Activated T-helper 2 cell treated with anti-CD3 and anti-CD28 coated beads, Interferon-gamma antibody, Interleukin-2, Interleukin-4, amounts not matched to agents 10 μg/mL and 5 μg/mL and 100 μg/mL, durations not matched to agents 14 hours and 24 hours and 36 hours (primary cell): ENCODE measurements at regions not wholly inside any gene's neighbourhood (a gene's known extent, or its start where the extent isn't known, plus 50 kb on each side); places are given as distances from the start of the nearest gene placed in this dataset.

Experiments
- DNase-seq: peaks from one replicate; pipeline ENCODE4 v3.0.0; 2021; ENCODE audit warnings: low spot score
- H3K27ac Mint-ChIP-seq: one replicate; pipeline ENCODE4 v1.8.0; 2021; ENCODE audit warnings: mixed read lengths
- H3K27me3 Mint-ChIP-seq: one replicate; pipeline ENCODE4 v1.8.0; 2021; ENCODE audit warnings: low read depth, mixed read lengths
- H3K36me3 Mint-ChIP-seq: one replicate; pipeline ENCODE4 v1.8.0; 2021; ENCODE audit warnings: low read depth, mixed read lengths
- H3K4me1 Mint-ChIP-seq: one replicate; pipeline ENCODE4 v1.8.0; 2021; ENCODE audit warnings: low read depth, mixed read lengths
- H3K4me3 Mint-ChIP-seq: one replicate; pipeline ENCODE4 v1.8.0; 2021; ENCODE audit warnings: low read depth, mild to moderate bottlenecking, moderate library complexity, mixed read lengths
- H3K9me3 Mint-ChIP-seq: one replicate; pipeline ENCODE4 v1.8.0; 2021; ENCODE audit warnings: mixed read lengths
- intact Hi-C: fragments of 100-400 bp; cut with micrococcal nuclease; formaldehyde crosslinking; loops from one replicate; pipeline ENCODE4 v1.15.1; 2023

- Mint-ChIP-seq H3K9me3 (no peaks in the 10 kb centered on the region), H3K4me1 (no peaks in the 10 kb centered on the region), H3K4me3 (no peak overlapping the region), H3K36me3 (no peaks in the 10 kb centered on the region), H3K27ac (no peak overlapping the region), H3K27me3 (peaks cover 2% of the 10 kb centered on the region)
- intact Hi-C loops = no loop called here
- DNase-seq = no peak
These were observed 225.2 kb downstream of the GAS1 start for GRCh38 chr9:86721843-86722705.

GRCh38 chr9:86721226-86721781 is 226.0 kb downstream of the GAS1 start:
- Mint-ChIP-seq H3K27me3 (peaks cover 2% of the 10 kb centered on the region), H3K4me3 (no peak overlapping the region), H3K27ac (no peak overlapping the region), H3K36me3 (no peaks in the 10 kb centered on the region), H3K4me1 (no peaks in the 10 kb centered on the region), H3K9me3 (no peaks in the 10 kb centered on the region)
- no peak for DNase-seq
- intact Hi-C loops = no loop called here

DNA sequence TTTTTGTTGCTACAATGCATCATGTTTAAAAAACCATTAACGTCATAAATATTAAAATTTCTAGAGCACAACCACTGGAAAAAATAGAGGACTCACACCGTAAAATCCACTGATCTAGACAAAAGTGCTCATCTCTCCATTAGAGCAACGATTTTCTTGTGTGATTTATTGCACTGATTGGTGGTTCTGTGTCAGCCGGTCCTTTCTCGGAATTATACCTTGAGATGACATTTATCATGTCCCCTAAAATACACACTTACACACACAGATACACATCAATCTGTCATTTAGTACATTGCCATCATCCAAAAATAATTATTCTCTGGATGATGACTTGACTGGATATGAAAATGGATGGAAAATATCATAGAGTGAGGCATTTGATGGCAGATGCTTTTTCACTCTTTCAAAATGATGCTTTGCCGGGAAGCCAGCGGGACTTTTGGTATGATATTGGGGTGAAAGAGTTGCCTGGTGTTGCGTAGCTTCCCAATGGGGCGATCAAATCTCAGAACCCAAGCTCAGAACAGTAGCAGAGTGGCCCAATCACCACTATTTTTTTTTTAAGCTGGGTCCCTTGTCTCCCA is 226.6 kb downstream of the GAS1 start:
- intact Hi-C loops = no loop called here
- DNase-seq = no peak
- peaks cover 2% of the 10 kb centered on the region for H3K27me3 Mint-ChIP-seq
- no peak overlapping the region for H3K4me3 Mint-ChIP-seq
- no peak overlapping the region for H3K27ac Mint-ChIP-seq
- H3K36me3 Mint-ChIP-seq = no peaks in the 10 kb centered on the region
- H3K9me3 Mint-ChIP-seq = no peaks in the 10 kb centered on the region
- no peaks in the 10 kb centered on the region for H3K4me1 Mint-ChIP-seq

- Mint-ChIP-seq H3K4me1 (no peaks in the 10 kb centered on the region), H3K4me3 (no peak overlapping the region), H3K36me3 (no peaks in the 10 kb centered on the region), H3K9me3 (no peaks in the 10 kb centered on the region), H3K27me3 (peaks cover 2% of the 10 kb centered on the region), H3K27ac (no peak overlapping the region)
- intact Hi-C loops = no loop called here
- no peak for DNase-seq
These were observed 228.8 kb downstream of the GAS1 start for GRCh38 chr9:86718388-86719049.

DNA sequence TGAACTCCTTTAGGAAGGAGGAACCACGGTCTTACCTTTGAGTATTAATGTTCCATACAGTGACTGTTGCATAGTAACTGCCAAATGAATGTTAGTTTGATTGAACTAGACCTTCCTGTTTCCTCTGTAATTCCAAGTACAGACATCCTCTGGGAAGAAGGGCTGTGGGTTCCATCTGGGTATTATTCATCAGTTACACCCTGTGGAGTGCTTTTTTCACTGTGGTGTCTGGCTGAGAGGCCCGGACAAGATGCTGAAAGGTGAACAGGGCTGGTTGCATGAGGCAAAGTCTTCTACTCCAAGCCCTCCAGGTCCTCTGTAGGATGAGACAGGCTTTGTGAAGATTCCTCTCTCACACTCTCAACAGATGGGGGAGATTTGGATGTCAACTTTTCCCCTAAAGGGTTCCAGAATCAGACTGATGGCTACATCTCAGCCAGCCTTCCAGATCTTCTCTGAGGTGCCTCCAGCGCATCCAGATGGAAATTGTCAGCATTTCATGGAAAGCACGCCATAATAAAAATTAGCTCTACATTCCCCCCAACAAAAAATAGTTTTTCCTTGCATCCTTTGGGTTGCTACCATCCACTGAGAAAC is 230.9 kb downstream of the GAS1 start:
- H3K4me3 Mint-ChIP-seq = no peak overlapping the region
- no peaks in the 10 kb centered on the region for H3K27me3 Mint-ChIP-seq
- H3K27ac Mint-ChIP-seq = no peak overlapping the region
- intact Hi-C loops = no loop called here
- no peak for DNase-seq
- no peaks in the 10 kb centered on the region for H3K9me3 Mint-ChIP-seq
- H3K4me1 Mint-ChIP-seq = no peaks in the 10 kb centered on the region
- H3K36me3 Mint-ChIP-seq = no peaks in the 10 kb centered on the region

GRCh38 chr9:86714999-86715398 is 232.3 kb downstream of the GAS1 start:
- H3K27me3 Mint-ChIP-seq = no peaks in the 10 kb centered on the region
- no peak for DNase-seq
- intact Hi-C loops = no loop called here
- no peak overlapping the region for H3K4me3 Mint-ChIP-seq
- no peaks in the 10 kb centered on the region for H3K9me3 Mint-ChIP-seq
- H3K4me1 Mint-ChIP-seq = no peaks in the 10 kb centered on the region
- no peak overlapping the region for H3K27ac Mint-ChIP-seq
- H3K36me3 Mint-ChIP-seq = no peaks in the 10 kb centered on the region

GRCh38 chr9:86713970-86714369 is 233.3 kb downstream of the GAS1 start:
- intact Hi-C loops = no loop called here
- H3K27me3 Mint-ChIP-seq = no peaks in the 10 kb centered on the region

DNA sequence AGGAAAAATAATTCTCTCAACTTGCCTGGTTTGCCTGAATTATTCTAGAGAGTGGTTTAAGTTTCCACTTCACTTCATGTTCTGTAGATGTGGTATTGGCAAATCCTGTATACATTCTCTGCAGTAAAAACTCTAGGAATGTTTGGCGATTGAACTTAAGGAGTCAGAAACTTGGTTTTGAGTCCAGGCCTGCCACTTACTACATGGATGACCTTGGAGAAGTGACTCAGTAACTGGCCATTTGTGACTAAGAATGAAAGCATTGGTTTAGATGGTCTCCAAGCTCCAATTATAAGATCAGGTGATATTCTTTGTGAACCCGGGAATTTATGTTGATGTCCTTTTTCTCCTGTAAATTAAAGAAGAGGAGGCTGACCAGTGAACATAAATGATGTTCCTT is 233.8 kb downstream of the GAS1 start:
- Mint-ChIP-seq H3K27me3 (no peaks in the 10 kb centered on the region), H3K27ac (no peak overlapping the region), H3K9me3 (no peaks in the 10 kb centered on the region), H3K36me3 (no peaks in the 10 kb centered on the region), H3K4me1 (no peaks in the 10 kb centered on the region), H3K4me3 (no peak overlapping the region)
- intact Hi-C loops = no loop called here
- no peak for DNase-seq

More at GRCh38 chr9:86713970-86714369, 233.3 kb downstream of the GAS1 start:
- no peak for DNase-seq
- H3K27ac Mint-ChIP-seq = no peak overlapping the region
- H3K9me3 Mint-ChIP-seq = no peaks in the 10 kb centered on the region
- H3K36me3 Mint-ChIP-seq = no peaks in the 10 kb centered on the region
- H3K4me1 Mint-ChIP-seq = no peaks in the 10 kb centered on the region
- H3K4me3 Mint-ChIP-seq = no peak overlapping the region

DNA sequence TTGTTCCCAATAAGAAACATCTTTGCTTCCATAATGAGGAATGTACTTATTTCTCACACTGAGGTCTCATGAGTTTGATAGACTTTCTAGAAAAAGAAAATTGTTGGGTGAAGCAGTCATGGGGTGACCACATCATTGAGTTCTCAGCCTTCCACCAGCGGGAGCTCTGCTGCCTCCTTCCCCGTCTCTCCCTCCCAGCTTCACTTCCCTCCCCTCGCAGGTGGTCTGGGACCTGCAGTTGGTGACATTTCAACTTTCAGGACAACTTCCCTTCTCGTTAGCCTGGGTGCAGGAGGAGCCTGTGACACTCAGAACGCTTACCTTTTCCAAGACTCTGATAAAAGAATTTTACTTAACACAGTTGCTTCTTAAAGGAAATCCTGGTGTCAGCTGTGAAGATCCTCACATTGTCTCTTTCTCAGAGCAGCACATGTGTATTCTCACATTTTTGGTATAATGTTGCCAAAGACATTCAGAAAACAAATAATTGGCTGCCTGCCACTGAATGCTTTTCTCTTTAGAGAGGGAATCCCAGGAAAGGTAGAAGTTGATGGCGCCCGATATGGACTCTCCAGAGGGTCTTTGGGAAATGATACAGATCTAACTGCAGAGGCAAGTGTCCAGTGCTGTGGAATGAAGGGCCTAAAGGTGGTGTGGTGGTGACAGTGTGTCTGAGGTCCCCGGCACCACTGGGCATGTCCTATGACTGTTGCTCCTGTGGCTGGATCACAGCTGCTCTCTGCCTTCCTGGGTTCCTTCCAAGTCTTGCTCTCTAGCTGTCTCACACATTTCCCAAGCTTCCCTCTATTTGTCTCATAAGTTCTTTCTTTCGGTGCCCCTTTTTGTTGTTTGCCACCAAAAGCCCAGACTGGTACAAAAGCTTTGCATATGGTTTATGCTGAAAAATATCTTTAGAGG is 238.1 kb downstream of the GAS1 start:
- Mint-ChIP-seq H3K27me3 (peaks cover 2% of the 10 kb centered on the region), H3K4me1 (no peaks in the 10 kb centered on the region), H3K27ac (no peak overlapping the region), H3K36me3 (no peaks in the 10 kb centered on the region), H3K9me3 (no peaks in the 10 kb centered on the region), H3K4me3 (no peak overlapping the region)
- no peak for DNase-seq
- intact Hi-C loops = no loop called here

GRCh38 chr9:86707932-86708510 is 239.3 kb downstream of the GAS1 start:
- intact Hi-C loops = no loop called here
- H3K4me1 Mint-ChIP-seq = no peaks in the 10 kb centered on the region
- H3K27me3 Mint-ChIP-seq = peaks cover 2% of the 10 kb centered on the region
- H3K4me3 Mint-ChIP-seq = no peak overlapping the region
- H3K27ac Mint-ChIP-seq = no peak overlapping the region
- H3K9me3 Mint-ChIP-seq = no peaks in the 10 kb centered on the region
- no peaks in the 10 kb centered on the region for H3K36me3 Mint-ChIP-seq
- no peak for DNase-seq

GRCh38 chr9:86706391-86706790 is 240.9 kb downstream of the GAS1 start:
- intact Hi-C loops = no loop called here
- no peaks in the 10 kb centered on the region for H3K36me3 Mint-ChIP-seq
- no peak overlapping the region for H3K27ac Mint-ChIP-seq
- DNase-seq = no peak
- no peaks in the 10 kb centered on the region for H3K4me1 Mint-ChIP-seq
- H3K9me3 Mint-ChIP-seq = no peaks in the 10 kb centered on the region
- H3K4me3 Mint-ChIP-seq = no peak overlapping the region
- H3K27me3 Mint-ChIP-seq = peaks cover 2% of the 10 kb centered on the region

GRCh38 chr9:86705490-86705889 is 241.8 kb downstream of the GAS1 start:
- Mint-ChIP-seq H3K36me3 (no peaks in the 10 kb centered on the region), H3K4me3 (no peak overlapping the region), H3K9me3 (no peaks in the 10 kb centered on the region), H3K4me1 (no peaks in the 10 kb centered on the region), H3K27ac (no peak overlapping the region), H3K27me3 (peaks cover 2% of the 10 kb centered on the region)
- DNase-seq = no peak
- intact Hi-C loops = no loop called here
